GM21737 (cell line): ENCODE measurements at regions not wholly inside any gene's neighbourhood (a gene's known extent, or its start where the extent isn't known, plus 50 kb on each side); places are given as distances from the start of the nearest gene placed in this dataset.
"Not testable (repeated sequence)": the region's sequence is repeated elsewhere in the genome, so short reads cannot be mapped to it uniquely, and the experiment has no call there.

ENCODE experiments used
- ATAC-seq: cut with Tn5 transposase; IDR thresholded peaks from one replicate; pipeline ENCODE4 v1.9.1; 2021; ENCODE audit warnings: mild to moderate bottlenecking, moderate library complexity; ENCODE audit not compliant: unreplicated experiment

DNA sequence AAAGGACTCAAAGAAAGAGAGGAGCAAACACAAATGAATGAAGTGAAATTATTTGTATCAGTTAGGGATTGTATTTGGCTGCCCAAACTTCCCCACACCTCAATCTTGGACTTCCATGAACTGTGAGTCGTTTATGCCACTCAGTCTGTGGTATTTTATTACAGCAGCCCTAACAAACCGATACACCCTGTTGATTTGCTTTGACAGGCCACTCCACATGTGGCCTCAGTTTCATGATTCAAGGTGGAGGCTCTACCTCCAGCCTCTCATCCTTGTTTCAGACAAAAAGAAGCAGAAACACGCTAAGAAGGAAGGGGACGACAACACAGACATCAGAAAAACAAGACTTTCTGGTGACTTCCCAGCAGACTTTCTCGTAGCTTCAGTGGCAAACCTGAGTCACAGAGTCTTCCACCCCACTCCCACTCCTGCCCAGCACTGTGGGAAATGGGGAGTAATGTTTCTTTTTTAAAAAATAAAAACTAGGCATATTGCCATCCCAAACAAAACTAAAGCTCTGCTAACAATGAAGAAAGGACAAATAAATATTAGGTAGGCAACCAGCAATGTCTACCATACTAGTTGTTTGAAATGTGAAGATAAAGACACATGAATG is 52.2 kb upstream of the ABCA1 start:
- ATAC-seq = no peak

DNA sequence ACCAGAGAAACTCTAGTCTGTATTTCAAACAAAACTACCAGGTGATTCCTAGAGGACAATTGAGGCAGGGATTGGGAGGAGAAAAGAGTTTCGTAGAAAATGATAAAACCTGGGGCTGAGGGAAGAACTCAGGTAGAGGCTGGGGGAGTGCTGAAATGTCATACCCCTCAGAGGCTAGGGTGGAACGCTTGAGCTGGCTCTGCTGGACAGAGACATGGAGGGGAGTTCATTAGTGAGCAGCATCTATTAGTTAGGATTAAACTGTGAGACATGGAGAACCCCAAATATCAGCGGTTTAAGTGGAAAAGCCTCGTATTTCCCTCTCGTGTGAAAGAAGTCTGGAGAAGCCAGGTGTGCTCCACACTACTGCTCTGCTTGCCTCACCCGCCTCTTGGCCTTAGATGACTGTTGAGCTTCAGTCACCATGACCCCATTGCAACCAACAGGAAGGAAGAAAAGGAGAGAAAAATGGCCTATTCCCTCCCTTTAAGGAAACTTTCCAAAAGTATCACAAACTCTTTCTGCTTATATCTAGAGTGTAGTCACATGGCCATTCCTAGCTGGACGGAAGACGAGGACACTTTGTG is 53.7 kb upstream of the ABCA1 start:
- ATAC-seq = no peak

DNA sequence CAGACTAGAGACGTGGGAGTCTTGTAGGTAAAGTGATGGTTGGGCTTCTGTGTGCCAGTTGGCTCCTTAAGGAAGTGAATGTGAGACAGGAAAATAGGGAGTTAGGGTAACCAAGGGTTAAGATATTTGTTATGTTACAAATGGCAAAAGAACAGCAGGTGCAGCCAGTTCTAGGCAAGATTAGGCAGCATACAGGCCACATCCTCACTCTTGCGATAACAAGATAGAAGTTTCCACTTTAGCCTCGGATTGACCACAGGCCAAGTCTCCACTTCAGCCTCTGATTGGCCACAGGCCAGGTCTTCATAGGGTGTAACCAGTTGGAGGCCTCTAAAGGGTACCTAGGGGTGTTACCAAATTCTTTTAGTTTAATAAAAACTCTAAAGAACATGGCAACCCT is 54.6 kb upstream of the ABCA1 start:
- no peak for ATAC-seq

DNA sequence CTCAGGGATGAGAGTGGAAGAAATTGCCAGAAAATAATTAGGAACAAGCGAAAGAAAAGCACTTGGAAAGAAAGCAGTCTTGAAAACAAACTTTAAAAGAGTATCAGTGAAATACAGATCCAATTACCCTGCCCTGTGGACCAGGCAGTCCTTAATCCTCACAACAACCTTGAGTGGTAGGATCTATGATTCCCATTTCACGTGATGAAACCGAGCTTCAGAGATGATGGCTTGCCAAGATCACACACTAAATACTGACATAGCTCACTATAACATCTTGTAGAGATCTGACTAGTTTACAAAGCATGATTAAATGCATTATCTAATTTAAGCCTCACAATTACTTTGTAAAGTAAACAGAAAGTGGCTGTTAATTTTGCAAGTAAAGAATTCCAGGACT is 55.5 kb upstream of the ABCA1 start:
- no peak for ATAC-seq

DNA sequence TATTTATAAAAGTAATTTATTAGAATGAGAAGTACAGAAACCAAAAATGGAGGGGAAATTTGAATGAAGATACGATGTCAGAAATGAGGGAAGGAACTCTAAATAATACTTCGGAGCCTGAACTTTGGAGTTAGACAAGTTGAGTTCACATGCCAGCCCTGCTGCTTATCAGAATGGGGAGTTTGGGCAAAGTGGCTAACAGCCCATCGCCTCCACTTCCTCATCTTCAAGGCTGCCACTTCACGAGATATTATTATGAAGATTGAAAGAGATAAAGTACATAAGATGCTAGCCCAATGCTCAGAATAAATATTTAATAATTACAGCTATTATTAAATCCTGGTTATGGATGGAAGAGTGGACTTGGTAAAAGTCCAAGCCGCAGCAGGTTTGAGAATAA is 56.2 kb upstream of the ABCA1 start:
- no peak for ATAC-seq

DNA sequence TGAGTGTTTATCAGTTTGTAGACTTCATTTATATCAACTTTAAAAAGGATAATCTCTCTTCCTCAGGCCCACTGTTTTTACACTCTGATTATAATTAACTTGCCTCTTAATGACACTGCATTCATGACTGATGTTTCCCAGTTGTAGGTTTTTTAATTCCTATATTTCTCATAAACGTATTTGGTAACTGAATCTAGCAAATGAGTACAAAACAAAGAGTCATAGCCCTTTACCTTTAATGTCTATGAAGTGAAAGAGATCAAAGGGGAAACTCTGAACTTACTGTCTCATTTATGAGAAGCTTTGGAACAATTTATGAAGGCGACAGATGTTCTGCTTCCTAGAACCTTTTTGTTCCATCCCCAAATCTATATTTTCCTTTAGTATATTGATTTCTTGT is 56.6 kb upstream of the ABCA1 start:
- ATAC-seq = no peak

DNA sequence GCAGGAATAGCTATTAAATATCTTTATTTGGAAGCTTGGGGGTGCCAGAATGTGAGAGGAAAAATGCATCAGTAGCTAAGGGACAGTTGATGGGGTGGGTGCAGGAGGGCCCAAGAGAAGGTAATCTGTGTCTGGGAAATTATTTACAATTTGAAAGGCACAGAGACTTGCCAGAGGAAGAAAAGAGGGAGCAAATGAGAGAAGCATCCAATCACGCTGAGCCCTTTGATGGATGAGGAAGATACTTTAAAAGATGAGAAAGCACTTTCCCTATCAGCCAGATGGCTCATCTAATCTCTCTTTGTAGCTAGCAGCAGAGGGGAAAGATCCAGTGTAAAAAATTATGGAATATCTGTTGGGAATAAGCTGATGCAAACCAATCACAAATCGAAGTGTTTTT is 57.0 kb upstream of the ABCA1 start:
- ATAC-seq = no peak

DNA sequence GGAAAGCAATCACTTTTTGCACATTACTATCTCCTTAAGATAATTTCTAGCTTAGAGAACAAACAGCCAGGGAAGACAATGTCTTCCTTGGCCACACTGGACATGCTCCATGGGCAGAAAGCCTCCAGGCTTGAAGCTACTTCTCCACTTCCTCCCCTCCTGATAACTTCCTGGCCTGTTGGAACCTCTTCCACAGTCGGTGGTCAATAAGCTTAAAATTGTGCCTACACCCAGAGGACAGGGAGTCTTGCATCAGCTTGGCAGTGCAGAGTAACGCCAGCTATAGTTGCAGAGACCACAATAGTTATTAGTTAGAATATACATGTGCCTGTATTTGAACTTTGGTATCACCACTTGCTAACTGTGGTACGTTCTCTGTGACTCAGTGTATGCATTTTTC is 58.1 kb upstream of the ABCA1 start:
- ATAC-seq = no peak

DNA sequence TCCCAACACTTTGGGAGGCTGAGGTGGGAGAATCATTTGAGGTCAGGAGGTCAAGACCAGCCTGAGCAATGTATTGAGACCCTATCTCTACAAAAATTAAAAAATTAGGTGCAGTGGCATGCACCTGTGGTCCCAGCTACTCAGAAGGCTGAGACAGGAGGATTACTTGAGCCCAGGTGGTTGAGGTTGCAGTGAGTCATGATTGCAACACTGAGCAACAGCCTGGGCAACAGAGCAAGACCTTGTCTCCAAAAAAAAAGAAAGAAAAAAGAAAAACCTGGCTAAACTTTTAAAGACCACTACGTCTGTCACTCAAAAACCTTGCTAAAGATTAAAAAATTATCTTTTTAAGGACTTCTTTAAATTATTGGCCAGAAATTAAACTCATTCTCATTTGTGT is 59.8 kb upstream of the ABCA1 start:
- ATAC-seq = no peak

DNA sequence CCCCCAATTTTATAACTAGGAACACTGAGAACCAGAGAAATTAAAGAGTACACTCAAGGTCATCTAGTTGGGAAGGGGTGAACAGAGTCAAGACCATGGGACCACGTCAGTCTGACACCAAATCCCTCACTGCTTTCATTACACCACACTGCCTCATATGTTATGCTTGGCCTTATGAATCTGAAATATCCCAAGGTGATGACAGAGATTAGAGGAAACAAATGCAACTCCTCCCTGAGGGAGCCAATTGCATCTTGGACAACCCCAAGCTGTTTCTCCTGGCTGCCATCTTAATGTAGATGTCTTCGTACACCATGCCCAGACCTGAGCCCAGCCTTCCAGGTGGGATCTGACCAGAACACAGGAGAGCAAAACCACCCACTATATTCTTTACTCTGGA is 60.6 kb upstream of the ABCA1 start:
- no peak for ATAC-seq

DNA sequence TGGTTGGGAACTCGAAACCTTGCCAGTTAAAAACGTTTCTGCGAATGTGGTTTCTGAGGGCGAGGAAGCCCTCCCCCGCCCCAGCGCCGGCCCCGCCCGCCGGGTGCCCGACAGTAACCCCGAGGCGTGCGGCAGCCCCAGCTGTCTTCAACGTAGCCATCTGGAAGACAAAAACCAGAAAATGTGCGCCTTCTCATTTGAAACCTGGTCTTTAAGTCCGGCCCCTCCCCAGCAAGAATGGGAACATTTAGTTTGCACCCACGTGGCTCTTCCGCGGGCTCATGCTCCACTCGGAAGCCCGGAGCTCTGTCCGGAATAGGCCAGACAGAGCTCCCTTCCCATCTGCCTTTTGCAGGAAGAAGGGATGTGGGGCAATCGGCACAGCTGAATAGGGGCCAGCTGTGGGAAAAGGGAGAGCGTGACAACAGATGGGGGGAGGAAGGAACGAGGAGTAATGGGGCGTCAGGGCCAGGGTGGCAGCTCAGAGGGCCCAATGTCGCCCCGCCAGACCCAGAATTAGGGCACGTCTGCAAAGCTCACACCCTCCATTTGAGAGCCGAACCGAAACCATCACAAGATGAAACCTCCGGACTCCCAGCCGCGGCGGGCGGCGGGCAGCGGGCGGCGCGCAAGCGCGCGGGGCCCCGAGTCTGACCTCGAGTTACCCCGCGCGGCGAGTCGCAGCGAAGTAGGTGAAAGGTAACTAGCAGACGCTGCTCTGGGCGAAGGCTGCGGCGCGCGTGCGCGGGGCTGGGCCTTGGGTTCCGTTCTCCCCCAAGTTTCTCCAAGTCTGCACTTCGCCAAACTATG is 63.4 kb upstream of the ABCA1 start:
- peak; percentile 89 for ATAC-seq

DNA sequence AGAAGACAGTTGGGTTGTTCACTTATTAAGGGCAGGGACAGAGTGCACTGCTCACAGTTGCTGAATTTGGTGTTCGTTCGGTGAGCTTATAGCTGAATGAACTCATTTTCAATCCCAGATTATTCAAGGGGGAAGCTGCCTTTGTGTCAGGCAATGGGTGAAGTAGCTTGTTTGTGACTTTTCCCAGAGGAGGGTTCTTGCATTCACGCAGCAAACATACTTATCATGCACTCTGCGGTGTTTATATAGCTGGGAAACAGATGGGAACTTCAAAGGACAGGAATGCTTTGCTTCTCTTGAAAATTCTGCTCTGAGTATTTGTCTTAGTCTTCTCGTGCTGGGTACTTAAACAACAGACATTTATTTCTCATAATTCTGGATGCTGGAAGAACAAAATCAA is 64.7 kb upstream of the ABCA1 start:
- no peak for ATAC-seq

DNA sequence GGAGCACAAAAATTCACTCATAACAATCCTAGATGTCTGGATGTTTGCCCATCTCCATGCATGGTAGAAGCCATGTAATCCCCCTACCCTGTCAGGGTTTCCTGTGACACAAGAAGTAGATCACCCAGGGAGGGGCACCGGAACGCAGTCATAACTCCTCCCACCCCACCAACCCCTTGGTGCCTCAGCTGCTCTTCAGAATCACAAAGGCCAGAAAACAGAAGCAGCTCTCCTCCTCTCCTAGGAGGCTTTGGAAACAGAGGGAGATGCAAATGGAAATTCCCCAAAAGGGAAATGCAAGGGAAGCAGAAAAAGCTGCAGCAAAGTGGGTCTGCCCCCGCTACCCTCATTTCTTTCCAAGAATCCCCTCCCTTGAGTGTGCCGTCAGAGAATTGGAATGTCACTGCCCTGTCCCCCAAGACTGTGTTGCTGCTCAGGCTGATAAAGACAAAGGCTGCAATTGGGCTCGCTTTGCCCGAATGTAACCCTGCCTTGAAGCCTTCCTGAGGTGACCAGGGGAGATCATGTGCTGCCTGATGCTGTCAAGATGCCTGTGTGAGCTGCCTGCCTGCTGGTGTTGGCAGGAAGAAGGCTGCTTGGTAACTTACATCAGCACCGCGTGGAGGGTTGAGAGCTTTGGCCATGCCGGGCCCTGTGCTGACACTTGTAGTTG is 65.5 kb upstream of the ABCA1 start:
- ATAC-seq = no peak

DNA sequence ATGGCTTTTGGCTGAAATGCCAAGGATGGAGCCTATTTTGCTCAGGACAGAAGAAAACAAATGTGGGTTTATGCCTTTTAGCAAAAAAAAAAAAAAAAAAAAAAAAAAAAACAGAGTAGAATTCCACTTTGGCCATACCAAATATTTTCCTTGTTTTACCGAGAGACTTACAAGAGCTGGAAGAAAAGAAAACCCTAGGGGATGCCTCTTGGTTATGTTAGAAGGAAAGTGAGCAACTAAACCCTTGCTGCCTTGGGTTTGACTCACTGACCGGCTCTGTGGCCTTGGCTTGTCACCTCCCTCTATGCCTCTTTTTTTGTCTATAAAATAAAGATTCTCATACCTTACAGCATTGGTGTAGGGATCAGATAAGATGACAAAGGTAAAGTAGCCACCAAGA is 69.6 kb upstream of the ABCA1 start:
- no peak for ATAC-seq

DNA sequence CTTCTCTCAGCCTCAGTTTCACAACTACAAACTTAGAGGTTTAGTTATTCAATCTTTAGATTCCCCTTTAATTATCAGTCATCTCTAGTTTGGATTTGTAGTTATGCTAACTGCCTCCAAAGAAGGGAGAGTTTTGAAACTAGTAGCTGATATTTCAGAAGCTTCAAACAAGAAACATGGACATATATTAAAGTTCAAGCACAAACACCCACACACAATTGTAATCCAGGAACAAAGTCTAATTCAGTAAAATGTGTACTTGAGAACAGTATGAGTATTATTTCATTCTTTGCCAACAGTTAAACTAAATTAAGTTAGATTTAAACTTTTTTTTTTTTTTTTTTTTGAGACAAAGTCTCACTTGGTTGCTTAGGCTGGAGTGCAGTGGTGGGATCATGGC is 71.2 kb upstream of the ABCA1 start:
- no peak for ATAC-seq

DNA sequence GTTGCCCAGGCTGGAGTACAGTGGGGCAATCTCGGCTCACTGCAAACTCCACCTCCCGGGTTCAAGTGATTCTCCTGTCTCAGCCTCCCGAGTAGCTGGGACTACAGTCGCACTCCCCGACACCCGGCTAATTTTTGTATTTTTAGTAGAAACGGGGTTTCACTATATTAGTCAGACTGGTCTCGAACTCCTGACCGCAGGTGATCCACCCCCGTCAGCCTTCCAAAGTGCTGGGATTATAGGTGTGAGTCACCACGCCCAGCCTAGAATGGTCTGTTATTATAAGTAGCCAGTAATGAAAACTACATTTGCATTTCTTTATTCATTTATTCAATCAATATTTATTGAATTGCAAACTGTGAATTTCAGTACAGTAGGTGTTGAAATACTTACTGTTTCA is 72.6 kb upstream of the ABCA1 start:
- not testable (repeated sequence) for ATAC-seq

DNA sequence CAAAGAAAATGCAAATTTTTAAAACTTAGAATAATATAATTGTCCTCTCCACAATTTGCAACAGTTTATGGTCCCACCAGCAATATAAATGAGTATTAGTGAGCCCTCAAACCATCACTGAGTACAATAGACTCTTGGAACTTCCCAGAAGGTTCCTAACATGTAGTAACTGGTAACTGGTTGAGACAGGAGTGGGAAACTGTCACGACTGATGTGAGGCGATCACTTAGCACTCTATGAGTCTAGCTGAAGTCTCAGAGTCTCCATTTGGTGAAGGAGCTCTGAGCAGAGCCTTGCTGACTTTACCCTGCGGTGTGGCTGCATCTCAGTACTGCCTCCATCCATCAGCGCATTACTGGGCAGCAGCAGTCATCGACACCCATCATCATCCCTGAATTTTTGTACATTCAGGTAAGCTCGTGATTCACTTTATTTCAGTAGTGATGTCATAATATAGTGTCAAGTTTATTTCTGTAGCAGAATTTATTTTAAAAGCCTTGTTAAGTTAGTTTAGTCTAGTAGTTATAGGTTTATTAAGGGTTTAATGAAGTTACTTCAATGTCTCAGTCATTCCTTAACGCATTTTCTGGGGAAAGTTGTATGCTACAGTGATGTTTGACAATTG is 76.6 kb upstream of the ABCA1 start:
- no peak for ATAC-seq

DNA sequence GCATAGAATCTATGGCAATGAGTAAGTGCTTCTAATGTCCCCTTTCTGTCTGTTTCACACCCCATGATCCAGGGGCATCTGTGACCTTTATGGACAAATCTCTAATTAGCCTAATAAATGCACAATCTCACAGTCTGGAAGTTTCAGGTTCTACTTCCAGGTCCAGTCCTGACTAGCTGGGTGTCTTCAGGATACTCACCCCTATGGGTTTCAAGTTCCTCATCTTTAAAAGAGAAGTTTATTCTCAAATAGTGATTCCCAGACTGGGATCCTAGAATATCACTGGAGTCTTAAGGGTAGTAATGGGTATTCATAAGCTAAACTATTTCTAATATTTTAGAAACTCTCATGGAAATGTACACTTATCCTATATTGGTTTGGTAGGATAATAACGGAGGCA is 77.2 kb upstream of the ABCA1 start:
- ATAC-seq = no peak

DNA sequence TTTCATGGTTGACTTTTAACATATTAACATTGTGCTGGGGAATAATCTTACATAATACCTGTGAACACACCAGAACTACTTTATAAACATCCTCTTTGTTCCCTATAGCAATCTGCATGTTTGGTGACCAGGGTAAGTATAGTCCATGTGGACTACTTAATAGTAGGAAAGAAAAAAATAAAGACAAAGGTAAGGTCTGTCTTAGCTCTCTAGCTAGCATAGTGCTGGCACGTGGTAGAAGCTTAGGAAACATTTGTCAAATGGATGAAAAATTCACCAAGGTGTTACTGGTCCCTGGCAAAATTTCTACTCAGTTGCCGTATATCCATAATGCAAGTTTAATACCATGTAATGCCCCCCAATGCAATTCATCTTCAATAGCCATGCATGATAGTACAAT is 78.6 kb upstream of the ABCA1 start:
- ATAC-seq = no peak

DNA sequence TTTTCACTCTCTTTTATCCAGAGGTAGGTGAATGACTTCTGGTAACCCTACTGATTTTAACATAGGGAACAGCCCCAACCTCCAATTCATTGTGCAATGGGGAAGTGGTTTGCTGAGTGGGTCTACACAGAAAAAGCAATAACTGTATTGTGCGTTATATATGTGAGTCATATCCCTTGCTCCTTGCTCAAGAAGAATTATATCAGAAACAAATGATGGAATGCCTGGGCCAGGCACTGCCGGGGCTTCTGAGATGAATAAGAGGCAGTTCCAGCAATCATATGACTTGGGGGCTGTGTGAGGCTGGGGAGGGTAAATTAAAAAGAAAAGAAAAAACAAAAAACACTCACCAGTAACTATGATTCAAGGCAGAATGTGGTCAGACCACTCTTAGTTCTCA is 79.2 kb upstream of the ABCA1 start:
- ATAC-seq = no peak

DNA sequence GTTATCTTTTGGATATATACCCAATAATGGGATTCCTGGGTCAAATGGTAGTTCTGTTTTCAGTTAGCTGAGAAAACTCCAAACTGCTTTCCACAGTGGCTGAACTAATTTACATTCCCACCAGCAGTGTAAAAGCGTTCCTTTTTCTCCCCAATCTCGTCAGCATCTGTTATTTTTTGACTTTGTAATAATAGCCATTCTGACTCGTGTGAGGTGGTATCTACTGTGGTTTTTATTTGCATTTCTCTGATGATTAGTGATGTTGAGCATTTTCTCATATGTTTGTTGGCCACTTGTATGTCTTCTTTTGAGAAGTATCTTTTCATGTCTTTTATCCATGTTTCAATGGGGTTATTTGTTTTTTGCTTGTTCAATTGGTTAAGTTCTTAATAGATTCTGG is 82.1 kb upstream of the ABCA1 start:
- not testable (repeated sequence) for ATAC-seq
